GM19193 (cell line): ENCODE measurements at regions not wholly inside any gene's neighbourhood (a gene's known extent, or its start where the extent isn't known, plus 50 kb on each side); places are given as distances from the start of the nearest gene placed in this dataset.

Source experiments
- POLR2A ChIP-seq: IDR thresholded peaks from 4 replicates; pipeline ENCODE4 v1.6.1; 2011; ENCODE audit not compliant: insufficient read depth, insufficient read length; ENCODE audit errors: extremely low read depth

GRCh38 chr13:103607995-103608394 is 541.8 kb upstream of the SLC10A2 start:
- no peak for TF ChIP-seq POLR2A

GRCh38 chr13:103605546-103606326 is 539.5 kb upstream of the SLC10A2 start:
- no peak for TF ChIP-seq POLR2A

GRCh38 chr13:103598671-103599070 is 532.5 kb upstream of the SLC10A2 start:
- TF ChIP-seq POLR2A = no peak

GRCh38 chr13:103573446-103573845 is 507.2 kb upstream of the SLC10A2 start:
- TF ChIP-seq POLR2A = no peak

DNA sequence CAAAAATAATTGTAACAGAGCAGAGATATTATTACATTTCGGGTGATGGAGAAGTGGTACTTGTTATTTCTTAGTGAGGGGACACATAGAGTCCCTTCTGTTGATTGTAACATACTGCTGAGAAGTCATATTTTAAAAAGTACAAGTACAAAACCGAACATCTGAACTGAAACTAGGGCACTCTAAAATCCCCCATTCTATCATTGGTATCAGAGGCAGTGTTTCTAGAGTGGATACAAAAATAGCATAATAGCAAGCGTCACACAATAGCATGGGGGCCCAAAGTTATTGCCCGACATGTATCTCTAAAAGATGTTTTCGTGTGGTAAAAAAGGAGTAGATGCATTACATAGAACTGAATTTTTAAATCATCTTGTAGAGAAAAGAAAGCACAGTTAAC is 502.1 kb upstream of the SLC10A2 start:
- TF ChIP-seq POLR2A = no peak

DNA sequence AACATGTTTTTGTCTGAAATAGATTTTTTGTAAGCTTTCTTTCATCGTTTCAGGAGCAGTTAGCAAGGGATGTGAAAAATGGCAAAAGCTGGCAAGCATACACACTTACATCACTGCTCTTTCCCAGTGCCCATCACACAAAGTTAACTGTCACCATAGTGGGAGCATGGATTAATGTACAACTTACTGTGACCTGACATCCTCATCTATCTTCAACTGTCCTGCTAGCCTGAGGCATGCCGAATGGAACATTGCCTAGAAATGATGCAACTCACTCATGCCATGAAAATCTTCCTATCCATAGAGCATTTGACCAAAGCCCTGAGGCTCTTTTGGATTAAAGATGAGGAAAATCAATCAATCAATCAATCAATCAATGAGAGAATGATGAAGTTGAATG is 491.7 kb upstream of the SLC10A2 start:
- TF ChIP-seq POLR2A = no peak

GRCh38 chr13:103556681-103557080 is 490.5 kb upstream of the SLC10A2 start:
- TF ChIP-seq POLR2A = no peak

GRCh38 chr13:103547914-103548313 is 481.7 kb upstream of the SLC10A2 start:
- TF ChIP-seq POLR2A = no peak

- no peak for TF ChIP-seq POLR2A
These were observed 480.1 kb upstream of the SLC10A2 start for GRCh38 chr13:103546271-103546670.

- no peak for TF ChIP-seq POLR2A
These were observed 476.4 kb upstream of the SLC10A2 start for GRCh38 chr13:103542648-103543047.

DNA sequence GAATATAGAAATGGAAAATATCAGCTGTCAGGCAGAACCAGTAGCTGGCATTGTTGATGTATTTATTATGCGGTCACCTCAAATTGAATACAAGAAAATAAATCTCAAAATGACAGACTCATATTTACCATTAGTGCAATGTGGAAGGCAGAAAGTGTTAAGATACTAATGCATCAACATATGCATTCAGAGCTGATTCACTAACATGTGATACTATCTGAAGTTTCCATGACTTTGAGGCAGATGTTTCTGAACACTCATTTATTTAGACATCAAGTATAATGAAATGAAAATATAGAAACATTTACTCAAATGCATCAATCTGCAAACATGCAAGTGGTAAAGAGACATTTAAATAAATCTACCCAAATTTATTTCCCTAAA is 474.2 kb upstream of the SLC10A2 start:
- no peak for TF ChIP-seq POLR2A

GRCh38 chr13:103539721-103540381 is 473.6 kb upstream of the SLC10A2 start:
- TF ChIP-seq POLR2A = no peak

DNA sequence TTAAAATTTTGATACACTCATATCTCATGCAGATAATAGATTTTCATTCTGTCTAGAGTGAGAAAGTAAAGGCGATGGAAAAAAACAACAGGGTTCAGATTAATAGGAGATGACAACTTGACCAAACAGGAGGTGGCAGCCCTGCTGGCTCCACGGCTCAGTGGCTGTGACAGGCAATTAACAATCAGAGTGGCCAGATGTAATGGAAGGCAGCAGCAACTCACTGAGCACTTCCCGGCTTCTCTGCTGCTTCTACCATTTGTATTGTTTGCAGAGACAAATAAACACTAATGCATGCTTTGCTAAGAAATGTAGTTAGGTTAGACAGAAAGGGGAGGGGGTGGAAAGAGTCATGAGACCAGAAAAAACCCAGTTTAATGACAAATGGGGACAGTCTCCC is 473.0 kb upstream of the SLC10A2 start:
- TF ChIP-seq POLR2A = no peak

DNA sequence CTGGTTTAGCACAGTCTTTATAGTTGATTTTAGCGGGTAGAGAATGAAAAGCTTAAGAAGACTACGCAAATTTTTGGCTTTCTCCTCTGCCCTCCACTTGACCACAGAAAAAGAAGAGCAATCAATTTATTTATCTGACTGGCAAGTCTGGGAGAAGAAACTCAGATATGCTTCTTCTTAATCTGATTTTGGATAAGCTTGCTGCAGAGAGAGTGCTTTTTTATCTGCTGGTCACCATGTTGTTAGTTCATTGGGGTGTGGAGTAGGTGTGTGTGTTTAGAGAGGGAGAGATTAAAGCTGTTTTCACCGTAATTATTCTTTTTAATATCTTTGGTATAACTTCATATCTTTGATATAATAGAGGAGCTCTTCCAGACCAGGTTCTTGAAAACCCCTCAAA is 471.4 kb upstream of the SLC10A2 start:
- no peak for TF ChIP-seq POLR2A

DNA sequence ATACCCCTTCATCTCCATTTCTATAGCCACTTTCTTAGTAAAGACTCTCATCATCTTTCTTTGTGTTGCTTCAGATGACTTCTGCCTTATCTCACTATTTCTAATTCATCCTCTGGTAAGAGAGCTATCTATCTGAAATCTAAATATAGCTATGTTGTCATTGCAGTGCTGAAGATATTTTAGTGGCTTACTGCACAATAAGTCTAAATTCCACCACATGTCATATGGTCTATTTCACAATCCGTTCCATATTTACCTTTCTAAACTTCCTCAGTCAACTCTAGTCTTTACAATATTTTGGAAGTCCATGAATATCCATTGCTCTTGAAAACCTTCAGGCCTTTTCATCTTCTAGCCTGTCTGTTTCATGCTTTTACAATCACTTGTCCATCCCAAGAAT is 465.1 kb upstream of the SLC10A2 start:
- TF ChIP-seq POLR2A = no peak

GRCh38 chr13:103528437-103528836 is 462.2 kb upstream of the SLC10A2 start:
- TF ChIP-seq POLR2A = no peak
